ENCODE measurements at regions not wholly inside any gene's neighbourhood (a gene's known extent, or its start where the extent isn't known, plus 50 kb on each side); places are given as distances from the start of the nearest gene placed in this dataset.

DNA sequence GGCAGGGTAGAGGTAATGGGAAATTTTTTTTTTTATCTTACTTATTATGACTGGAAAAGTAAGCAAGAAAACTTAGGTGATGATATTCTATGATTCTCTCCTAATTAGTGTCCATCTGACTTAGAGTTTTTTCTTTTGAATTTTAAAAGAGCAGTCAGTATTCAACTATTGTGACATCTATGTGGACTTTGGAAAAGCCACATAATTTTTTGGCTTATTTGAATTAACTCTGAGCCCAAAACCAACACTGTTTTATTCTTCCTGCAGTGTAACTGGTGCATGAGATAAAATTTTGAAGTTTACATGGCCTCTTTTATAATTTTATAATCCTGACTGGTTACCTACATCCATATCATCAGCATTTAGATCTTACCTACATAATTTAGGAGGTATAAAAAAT lies 619.7 kb downstream of the EPM2A start:
- Histone ChIP-seq H3F3A (ENCODE audit: control insufficient read depth, insufficient read depth) (no peaks in the 10 kb centered on the region), H3K4me2 (ENCODE audit: low read length) (no peak overlapping the region), H3K79me2 (ENCODE audit: control insufficient read depth, low read length) (no peaks in the 10 kb centered on the region), H3K9me2 (replicated peaks; ENCODE audit: control insufficient read depth, low read length) (no peaks in the 10 kb centered on the region), H3K9me3 (ENCODE audit: control insufficient read depth, insufficient read depth, low read length) (no peaks in the 10 kb centered on the region), H4K20me1 (ENCODE audit: control insufficient read depth, insufficient read depth, low read depth, low read length) (no peaks in the 10 kb centered on the region), H3K27me3 (ENCODE audit: control insufficient read depth, low read length) (no peaks in the 10 kb centered on the region), H3K4me1 (ENCODE audit: control insufficient read depth, low read length) (no peaks in the 10 kb centered on the region), H3K36me3 (ENCODE audit: control insufficient read depth, low read length) (no peaks in the 10 kb centered on the region), H3K4me3 (ENCODE audit: low read length) (no peak overlapping the region), H3K27ac (ENCODE audit: low read depth, low read length) (no peak overlapping the region)
- no peak for TF ChIP-seq EZH2phosphoT487 (IDR thresholded peaks at IDR 0.05; ENCODE audit: borderline replicate concordance, low read length)
- TF ChIP-seq CTCF (IDR thresholded peaks at IDR 0.05; ENCODE audit: low read depth, low read length, poor library complexity, severe bottlenecking) = no peak

DNA sequence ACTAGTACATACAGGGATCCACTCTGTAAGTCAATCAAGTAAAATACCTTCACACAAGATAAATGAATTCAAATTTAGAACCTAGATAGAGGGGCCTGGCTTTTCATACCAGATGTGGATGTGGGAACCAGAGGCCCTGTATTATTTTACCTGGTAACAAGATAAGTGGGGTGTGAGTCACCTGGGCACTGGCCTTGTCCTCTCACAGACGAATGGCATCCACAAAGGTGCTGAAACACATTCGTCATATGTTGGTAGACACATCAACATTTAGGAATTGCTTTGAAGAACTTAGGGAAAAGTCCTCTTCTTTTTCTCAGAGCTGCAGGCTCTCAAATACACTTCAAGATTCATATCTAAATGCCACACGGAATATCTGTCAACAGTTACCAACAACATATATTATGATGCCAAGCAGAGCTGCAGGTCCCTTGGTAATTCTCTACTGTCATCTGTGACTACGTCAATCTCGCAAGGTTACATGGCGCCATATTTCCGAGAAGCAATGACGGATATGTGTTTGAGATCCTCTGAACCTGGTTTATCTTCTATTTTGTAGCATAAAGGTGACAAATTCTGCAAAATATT lies 618.6 kb downstream of the EPM2A start:
- H3K9me3 ChIP-seq (ENCODE audit: control insufficient read depth, insufficient read depth, low read length) = no peaks in the 10 kb centered on the region
- TF ChIP-seq EZH2phosphoT487 (IDR thresholded peaks at IDR 0.05; ENCODE audit: borderline replicate concordance, low read length) = no peak
- no peak for TF ChIP-seq CTCF (IDR thresholded peaks at IDR 0.05; ENCODE audit: low read depth, low read length, poor library complexity, severe bottlenecking)
- no peak overlapping the region for H3K27ac ChIP-seq (ENCODE audit: low read depth, low read length)
- no peaks in the 10 kb centered on the region for H3K27me3 ChIP-seq (ENCODE audit: control insufficient read depth, low read length)
- no peak overlapping the region for H3K4me3 ChIP-seq (ENCODE audit: low read length)
- H4K20me1 ChIP-seq (ENCODE audit: control insufficient read depth, insufficient read depth, low read depth, low read length) = no peaks in the 10 kb centered on the region
- no peaks in the 10 kb centered on the region for H3K36me3 ChIP-seq (ENCODE audit: control insufficient read depth, low read length)
- no peaks in the 10 kb centered on the region for H3K4me1 ChIP-seq (ENCODE audit: control insufficient read depth, low read length)
- no peaks in the 10 kb centered on the region for H3K9me2 ChIP-seq (replicated peaks; ENCODE audit: control insufficient read depth, low read length)
- H3K4me2 ChIP-seq (ENCODE audit: low read length) = no peak overlapping the region
- no peaks in the 10 kb centered on the region for H3K79me2 ChIP-seq (ENCODE audit: control insufficient read depth, low read length)
- no peaks in the 10 kb centered on the region for H3F3A ChIP-seq (ENCODE audit: control insufficient read depth, insufficient read depth)

DNA sequence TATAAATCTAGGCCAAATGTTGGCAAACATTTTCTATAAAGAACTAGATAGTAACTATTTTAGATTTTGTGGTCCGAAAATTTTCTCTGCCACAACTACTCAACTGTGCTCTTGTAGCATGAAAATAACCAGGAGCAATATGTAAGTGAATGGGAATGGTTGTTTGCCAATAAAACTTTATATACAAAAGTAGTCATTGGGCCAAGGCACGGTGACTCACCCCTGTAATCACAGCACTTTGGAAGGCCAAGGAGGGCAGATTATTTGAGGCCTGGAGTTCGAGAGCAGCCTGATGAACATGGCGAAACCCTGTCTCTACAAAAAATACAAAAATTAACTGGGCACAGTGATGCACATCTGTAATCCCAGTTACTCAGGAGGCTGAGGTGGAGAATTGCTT lies 617.1 kb downstream of the EPM2A start:
- H3K9me2 ChIP-seq (replicated peaks; ENCODE audit: control insufficient read depth, low read length) = no peaks in the 10 kb centered on the region
- no peaks in the 10 kb centered on the region for H4K20me1 ChIP-seq (ENCODE audit: control insufficient read depth, insufficient read depth, low read depth, low read length)
- H3K4me2 ChIP-seq (ENCODE audit: low read length) = no peak overlapping the region
- no peaks in the 10 kb centered on the region for H3K9me3 ChIP-seq (ENCODE audit: control insufficient read depth, insufficient read depth, low read length)
- H3F3A ChIP-seq (ENCODE audit: control insufficient read depth, insufficient read depth) = no peaks in the 10 kb centered on the region
- no peak overlapping the region for H3K27ac ChIP-seq (ENCODE audit: low read depth, low read length)
- H3K36me3 ChIP-seq (ENCODE audit: control insufficient read depth, low read length) = no peaks in the 10 kb centered on the region
- H3K79me2 ChIP-seq (ENCODE audit: control insufficient read depth, low read length) = no peaks in the 10 kb centered on the region
- no peaks in the 10 kb centered on the region for H3K4me1 ChIP-seq (ENCODE audit: control insufficient read depth, low read length)
- H3K4me3 ChIP-seq (ENCODE audit: low read length) = no peak overlapping the region
- no peak for TF ChIP-seq EZH2phosphoT487 (IDR thresholded peaks at IDR 0.05; ENCODE audit: borderline replicate concordance, low read length)
- no peak for TF ChIP-seq CTCF (IDR thresholded peaks at IDR 0.05; ENCODE audit: low read depth, low read length, poor library complexity, severe bottlenecking)
- no peaks in the 10 kb centered on the region for H3K27me3 ChIP-seq (ENCODE audit: control insufficient read depth, low read length)
